Endothelial cell of umbilical vein (primary cell): ENCODE measurements at regions not wholly inside any gene's neighbourhood (a gene's known extent, or its start where the extent isn't known, plus 50 kb on each side); places are given as distances from the start of the nearest gene placed in this dataset.

Source experiments
- BruUV-seq: library from RNA; stranded (reverse); fragments of 400-500 nt; replicated peaks from 2 replicates; lab custom pipeline; 2021; lab: Mats Ljungman, UMichigan
- CTCF ChIA-PET: fragments of 300-600, 350-600 bp; sonication (Branson Sonifier 250); formaldehyde crosslinking; loops from one replicate; lab custom pipeline; 2021; ENCODE audit warnings: antibody characterized with exemption, inconsistent platforms; lab: Charles Lee
- POLR2A ChIA-PET: fragments of 300-600, 350-600 bp; sonication (Branson Sonifier 250); formaldehyde crosslinking; loops from one replicate; lab custom pipeline; 2021; ENCODE audit warnings: antibody characterized with exemption, inconsistent platforms; lab: Charles Lee
- DNase-seq: peaks from one replicate; pipeline ENCODE4 v3.0.0-alpha.2; 2011; ENCODE audit warnings: low read depth, low spot score
- FAIRE-seq: peaks from 2 replicates; lab custom pipeline; 2011; peaks lifted over from hg19 to GRCh38; lab: Jason Lieb, UNC
- H2AFZ ChIP-seq: 2 replicates; pipeline ENCODE4 v1.6.0; 2012; ENCODE audit warnings: low read depth, low read length, control low read depth, inconsistent platforms
- H3K27ac ChIP-seq: 2 replicates; pipeline ENCODE4 v1.5.1; 2011; ENCODE audit warnings: low read depth, mild to moderate bottlenecking, control low read depth, low read length, moderate library complexity; ENCODE audit not compliant: insufficient read depth
- H3K27me3 ChIP-seq, 2 experiments: 2 replicates each; pipeline versions ENCODE4 v1.6.0 to v1.6.1; 2011; ENCODE audit warnings: low read length in 2 of 2, mixed read lengths in 1 of 2; ENCODE audit not compliant: control insufficient read depth in 2 of 2, insufficient read depth in 2 of 2
- H3K36me3 ChIP-seq, 2 experiments: 2 replicates in 1 of 2; 3 replicates in 1 of 2; pipeline ENCODE4 v1.5.1; 2011; ENCODE audit warnings: low read length in 2 of 2, mild to moderate bottlenecking in 1 of 2, moderate library complexity in 1 of 2; ENCODE audit not compliant: control insufficient read depth in 2 of 2, insufficient read depth in 2 of 2; ENCODE audit errors: extremely low read depth in 1 of 2
- H3K4me1 ChIP-seq: 3 replicates; pipeline ENCODE4 v1.5.1; 2011; ENCODE audit warnings: mild to moderate bottlenecking, low read length; ENCODE audit not compliant: control insufficient read depth, insufficient read depth; ENCODE audit errors: extremely low read depth
- H3K4me2 ChIP-seq: 2 replicates; pipeline ENCODE4 v1.6.1; 2011; ENCODE audit warnings: low read length, control low read depth, mixed read lengths; ENCODE audit not compliant: insufficient read depth
- H3K4me3 ChIP-seq, 3 experiments: fragments of 200-600 bp in 1 of 3; sonication (generic), shearing (Covaris generic) in 1 of 3; replicated peaks in 1 of 3; 2 replicates each; pipeline ENCODE4 v1.5.1; 2011 to 2016; ENCODE audit warnings: control low read depth in 3 of 3, low read length in 3 of 3, mild to moderate bottlenecking in 2 of 3, inconsistent platforms in 1 of 3, low read depth in 1 of 3, moderate library complexity in 1 of 3; ENCODE audit not compliant: insufficient read depth in 1 of 3
- H3K79me2 ChIP-seq: 2 replicates; pipeline ENCODE4 v1.6.0; 2012; ENCODE audit warnings: low read length, inconsistent platforms; ENCODE audit not compliant: control insufficient read depth, insufficient read depth
- H3K9ac ChIP-seq: replicated peaks from 2 replicates; pipeline ENCODE3; 2011; ENCODE audit warnings: low read length, control low read depth; ENCODE audit not compliant: insufficient read depth; ENCODE audit errors: extremely low read depth
- H3K9me1 ChIP-seq: replicated peaks from 3 replicates; pipeline ENCODE4 v1.6.0; 2011; ENCODE audit warnings: mild to moderate bottlenecking, low read length; ENCODE audit not compliant: control insufficient read depth, insufficient read depth; ENCODE audit errors: extremely low read depth
- H3K9me3 ChIP-seq: replicated peaks from 2 replicates; pipeline ENCODE4 v1.5.1; 2012; ENCODE audit warnings: low read length, inconsistent platforms; ENCODE audit not compliant: control insufficient read depth, insufficient read depth
- H4K20me1 ChIP-seq: replicated peaks from 2 replicates; pipeline ENCODE3; 2011; ENCODE audit warnings: mild to moderate bottlenecking, low read length; ENCODE audit not compliant: control insufficient read depth, insufficient read depth; ENCODE audit errors: extremely low read depth
- EZH2 ChIP-seq: IDR thresholded peaks from 2 replicates; pipeline ENCODE4 v1.6.1; 2012; ENCODE audit warnings: borderline replicate concordance, low read depth, mild to moderate bottlenecking, moderate library complexity, low read length, inconsistent platforms; ENCODE audit not compliant: severe bottlenecking
- FOS ChIP-seq: IDR thresholded peaks from 2 replicates; pipeline ENCODE4 v1.6.1; 2011; ENCODE audit warnings: mild to moderate bottlenecking, low read length, moderate library complexity, borderline replicate concordance; ENCODE audit not compliant: insufficient read depth
- GATA2 ChIP-seq: IDR thresholded peaks from 2 replicates; pipeline ENCODE4 v1.7.0; 2011; ENCODE audit warnings: low read depth, mild to moderate bottlenecking, moderate library complexity, mixed read lengths, low read length; ENCODE audit not compliant: insufficient read length, insufficient read depth
- JUN ChIP-seq: IDR thresholded peaks from 2 replicates; pipeline ENCODE4 v1.6.1; 2011; ENCODE audit warnings: borderline replicate concordance, low read depth; ENCODE audit not compliant: insufficient read length, insufficient read depth
- MYC ChIP-seq: IDR thresholded peaks from one replicate; pipeline ENCODE4 v1.6.1; 2011; ENCODE audit warnings: mild to moderate bottlenecking, low read depth, low read length
- POLR2A ChIP-seq: IDR thresholded peaks from 2 replicates; pipeline ENCODE4 v1.6.1; 2012; ENCODE audit warnings: low read depth, mild to moderate bottlenecking, control low read depth, low read length
- POLR2AphosphoS5 ChIP-seq: IDR thresholded peaks from 2 replicates; pipeline ENCODE4 v1.6.1; 2012; ENCODE audit warnings: low read depth, mild to moderate bottlenecking, control low read depth, low read length, moderate library complexity; ENCODE audit not compliant: insufficient read depth
- dilution Hi-C: fragments of 300-500 bp; cut with MboI; formaldehyde crosslinking; loops from one replicate; pipeline ENCODE4 v1.15.0; 2019; ENCODE audit warnings: low sequenced_read_pairs; ENCODE audit not compliant: extremely low pct_ligation_motif_present
- intact Hi-C: fragments of 100-400 bp; cut with micrococcal nuclease; formaldehyde crosslinking; loops from one replicate; pipeline ENCODE4 v1.10.0; 2022
- TF ChIP-seq, protein P1 (sequence below), 2 donors: IDR thresholded peaks; 1 replicate in 1 of 2; 2 replicates in 1 of 2; pipeline ENCODE4 v1.5.1; 2011; ENCODE audit warnings: low read length in 2 of 2, mild to moderate bottlenecking in 2 of 2, moderate library complexity in 2 of 2, control low read depth in 1 of 2, inconsistent platforms in 1 of 2, low read depth in 1 of 2; ENCODE audit not compliant: insufficient read depth in 1 of 2; ENCODE audit errors: extremely low read depth in 1 of 2
- TF ChIP-seq, protein P2 (sequence below): IDR thresholded peaks from 2 replicates; pipeline ENCODE4 v1.6.1; 2011; ENCODE audit not compliant: insufficient read depth, insufficient read length

DNA sequence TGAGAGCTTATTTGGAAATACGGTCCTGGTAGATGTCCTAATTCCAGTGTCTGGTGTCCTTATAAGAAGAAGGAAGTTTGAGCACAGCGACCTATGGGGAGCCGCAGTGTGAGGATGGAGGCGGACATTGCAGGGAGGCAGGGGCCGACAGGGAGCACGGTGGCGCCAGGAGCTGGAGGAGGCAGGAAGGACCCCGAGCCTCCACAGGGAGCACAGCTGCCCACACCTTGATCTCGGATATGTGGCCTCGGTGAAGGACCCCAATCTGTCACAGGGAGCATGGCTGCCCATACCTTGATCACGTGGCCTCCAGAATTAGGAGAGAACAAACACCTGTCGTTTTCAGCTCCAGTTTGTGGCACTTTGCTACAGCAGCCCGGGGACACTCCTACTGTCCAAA, 461.6 kb upstream of the SALL3 start:
- no peak overlapping the region for H2AFZ ChIP-seq
- no peaks in the 10 kb centered on the region for H3K79me2 ChIP-seq
- no peaks in the 10 kb centered on the region for H3K36me3 ChIP-seq
- no peaks in the 10 kb centered on the region for H3K4me1 ChIP-seq
- no peaks in the 10 kb centered on the region for H3K9me1 ChIP-seq
- intact Hi-C loops = no loop called here
- dilution Hi-C loops = no loop called here
- no peaks in the 10 kb centered on the region for H4K20me1 ChIP-seq
- TF ChIP-seq GATA2 (no peak), EZH2 (no peak), JUN (no peak), POLR2AphosphoS5 (no peak), MYC (no peak), FOS (no peak), POLR2A (no peak)
- TF ChIP-seq, protein P1, sequence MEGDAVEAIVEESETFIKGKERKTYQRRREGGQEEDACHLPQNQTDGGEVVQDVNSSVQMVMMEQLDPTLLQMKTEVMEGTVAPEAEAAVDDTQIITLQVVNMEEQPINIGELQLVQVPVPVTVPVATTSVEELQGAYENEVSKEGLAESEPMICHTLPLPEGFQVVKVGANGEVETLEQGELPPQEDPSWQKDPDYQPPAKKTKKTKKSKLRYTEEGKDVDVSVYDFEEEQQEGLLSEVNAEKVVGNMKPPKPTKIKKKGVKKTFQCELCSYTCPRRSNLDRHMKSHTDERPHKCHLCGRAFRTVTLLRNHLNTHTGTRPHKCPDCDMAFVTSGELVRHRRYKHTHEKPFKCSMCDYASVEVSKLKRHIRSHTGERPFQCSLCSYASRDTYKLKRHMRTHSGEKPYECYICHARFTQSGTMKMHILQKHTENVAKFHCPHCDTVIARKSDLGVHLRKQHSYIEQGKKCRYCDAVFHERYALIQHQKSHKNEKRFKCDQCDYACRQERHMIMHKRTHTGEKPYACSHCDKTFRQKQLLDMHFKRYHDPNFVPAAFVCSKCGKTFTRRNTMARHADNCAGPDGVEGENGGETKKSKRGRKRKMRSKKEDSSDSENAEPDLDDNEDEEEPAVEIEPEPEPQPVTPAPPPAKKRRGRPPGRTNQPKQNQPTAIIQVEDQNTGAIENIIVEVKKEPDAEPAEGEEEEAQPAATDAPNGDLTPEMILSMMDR (IDR thresholded peaks at IDR 0.05; ENCODE audit: extremely low read depth in 1 of 2, insufficient read depth in 1 of 2, low read depth in 1 of 2, low read length in 2 of 2) = no peak
- TF ChIP-seq, protein P2, sequence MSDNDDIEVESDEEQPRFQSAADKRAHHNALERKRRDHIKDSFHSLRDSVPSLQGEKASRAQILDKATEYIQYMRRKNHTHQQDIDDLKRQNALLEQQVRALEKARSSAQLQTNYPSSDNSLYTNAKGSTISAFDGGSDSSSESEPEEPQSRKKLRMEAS = no peak
- DNase-seq = no peak
- no peak overlapping the region for H3K27ac ChIP-seq
- no peak overlapping the region for H3K4me3 ChIP-seq
- no peak overlapping the region for H3K4me2 ChIP-seq
- no peak overlapping the region for H3K9ac ChIP-seq
- ChIA-PET CTCF (no interaction called here), POLR2A (no interaction called here)
- no TSS peak for BruUV-seq
- H3K27me3 ChIP-seq = no peaks in the 10 kb centered on the region
- peaks cover 5% of the 10 kb centered on the region for H3K9me3 ChIP-seq
- FAIRE-seq = no peak
